Liver (tissue), 8 donors: ENCODE measurements at regions not wholly inside any gene's neighbourhood (a gene's known extent, or its start where the extent isn't known, plus 50 kb on each side); places are given as distances from the start of the nearest gene placed in this dataset.

Experiments
- DNase-seq: peaks from one replicate; pipeline ENCODE4 v3.0.0-alpha.2; 2017; ENCODE audit warnings: low spot score
- H3K27ac ChIP-seq, 2 donors: one replicate each; pipeline ENCODE4 v1.7.0; 2013; ENCODE audit warnings: inconsistent platforms in 2 of 2, low read length in 2 of 2, control low read depth in 1 of 2, low read depth in 1 of 2, mild to moderate bottlenecking in 1 of 2
- H3K27me3 ChIP-seq, 4 donors: one replicate each; pipeline versions ENCODE4 v1.6.1 to v1.7.0; 2013; ENCODE audit warnings: low read length in 3 of 4, inconsistent platforms in 1 of 4, mild to moderate bottlenecking in 1 of 4, moderate library complexity in 1 of 4; ENCODE audit not compliant: control insufficient read depth in 4 of 4, insufficient read depth in 4 of 4
- H3K36me3 ChIP-seq, 4 donors: one replicate each; pipeline versions ENCODE4 v1.6.1 to v1.7.0; 2013; ENCODE audit warnings: low read length in 3 of 4, mild to moderate bottlenecking in 3 of 4, low read depth in 1 of 4, moderate library complexity in 1 of 4; ENCODE audit not compliant: control insufficient read depth in 4 of 4, insufficient read depth in 3 of 4
- H3K4me1 ChIP-seq, 4 donors: one replicate each; pipeline versions ENCODE4 v1.6.1 to v1.7.0; 2013; ENCODE audit warnings: low read length in 3 of 4, mild to moderate bottlenecking in 3 of 4, moderate library complexity in 1 of 4; ENCODE audit not compliant: control insufficient read depth in 4 of 4, insufficient read depth in 4 of 4
- H3K4me3 ChIP-seq, 3 donors: one replicate each; pipeline versions ENCODE4 v1.6.1 to v1.7.0; 2013; ENCODE audit warnings: low read length in 3 of 3, control low read depth in 1 of 3, low read depth in 1 of 3, mild to moderate bottlenecking in 1 of 3
- H3K9ac ChIP-seq, 2 donors: one replicate each; pipeline ENCODE4 v1.7.0; 2013; ENCODE audit warnings: low read length in 2 of 2, mild to moderate bottlenecking in 2 of 2, moderate library complexity in 2 of 2, control low read depth in 1 of 2, low read depth in 1 of 2
- H3K9me3 ChIP-seq, 4 donors: one replicate each; pipeline versions ENCODE4 v1.6.1 to v1.7.0; 2013; ENCODE audit warnings: low read length in 3 of 4; ENCODE audit not compliant: control insufficient read depth in 4 of 4
- EGR1 ChIP-seq, 2 donors: IDR thresholded peaks; 2 replicates each; pipeline ENCODE4 v1.6.1; 2016 to 2018; ENCODE audit warnings: antibody characterized with exemption in 2 of 2, low read depth in 2 of 2
- FOXA1 ChIP-seq: IDR thresholded peaks from 2 replicates; pipeline ENCODE4 v1.6.1; 2016; ENCODE audit warnings: antibody characterized with exemption
- FOXA2 ChIP-seq: IDR thresholded peaks from 2 replicates; pipeline ENCODE4 v1.6.1; 2016; ENCODE audit warnings: antibody characterized with exemption
- GABPA ChIP-seq, 2 donors: IDR thresholded peaks in 1 of 2; conservative IDR thresholded peaks in 1 of 2; 2 replicates each; pipeline ENCODE4 v1.6.1; 2016; ENCODE audit warnings: antibody characterized with exemption in 2 of 2, mild to moderate bottlenecking in 1 of 2, moderate library complexity in 1 of 2
- HNF4G ChIP-seq: IDR thresholded peaks from 2 replicates; pipeline ENCODE4 v1.6.1; 2016; ENCODE audit warnings: antibody characterized with exemption
- JUND ChIP-seq, 2 donors: IDR thresholded peaks; 2 replicates each; pipeline ENCODE4 v1.6.1; 2016; ENCODE audit warnings: antibody characterized with exemption in 2 of 2
- NR2F2 ChIP-seq: IDR thresholded peaks from 2 replicates; pipeline ENCODE4 v1.6.1; 2016; ENCODE audit warnings: antibody characterized with exemption
- RAD21 ChIP-seq, 2 donors: IDR thresholded peaks; 2 replicates each; pipeline ENCODE4 v1.6.1; 2016; ENCODE audit warnings: antibody characterized with exemption in 2 of 2, mild to moderate bottlenecking in 2 of 2
- RXRA ChIP-seq, 2 donors: IDR thresholded peaks; 2 replicates each; pipeline ENCODE4 v1.6.1; 2017 to 2018; ENCODE audit warnings: antibody characterized with exemption in 2 of 2, mild to moderate bottlenecking in 1 of 2
- SP1 ChIP-seq: IDR thresholded peaks from 2 replicates; pipeline ENCODE4 v1.6.1; 2018; ENCODE audit warnings: antibody characterized with exemption, mild to moderate bottlenecking
- TAF1 ChIP-seq: conservative IDR thresholded peaks from 2 replicates; pipeline ENCODE4 v1.6.1; 2016; ENCODE audit warnings: antibody characterized with exemption, mild to moderate bottlenecking
- WGBS: extraction: QIAGEN DNeasy Blood & Tissue Kit; methylation state at CpG from one replicate; pipeline ENCODE4 v1.1.7; 2013; 5-methylcytosine and 5-hydroxymethylcytosine counted together
- TF ChIP-seq, protein P1 (sequence below): fragments of 150-350 bp; IDR thresholded peaks from 2 replicates; pipeline ENCODE4 v1.5.1; 2017; ENCODE audit warnings: improper control_type of control experiment, low read depth, low read length; ENCODE audit not compliant: missing input control
- TF ChIP-seq, protein P2 (sequence below): IDR thresholded peaks from 2 replicates; pipeline ENCODE4 v1.6.1; 2016; ENCODE audit warnings: antibody characterized with exemption
- TF ChIP-seq, protein P3 (sequence below): IDR thresholded peaks from 2 replicates; pipeline ENCODE4 v1.6.1; 2016; ENCODE audit warnings: antibody characterized with exemption, mild to moderate bottlenecking
- TF ChIP-seq, protein P4 (sequence below): IDR thresholded peaks from 2 replicates; pipeline ENCODE4 v1.6.1; 2016; ENCODE audit warnings: antibody characterized with exemption
- TF ChIP-seq, protein P5 (sequence below): IDR thresholded peaks from 2 replicates; pipeline ENCODE4 v1.6.1; 2016; ENCODE audit warnings: antibody characterized with exemption
- donor health status: healthy.
- donor health status: healthy.
- donor health status: healthy.
- donor health status: healthy.
- donor health status: healthy.

DNA sequence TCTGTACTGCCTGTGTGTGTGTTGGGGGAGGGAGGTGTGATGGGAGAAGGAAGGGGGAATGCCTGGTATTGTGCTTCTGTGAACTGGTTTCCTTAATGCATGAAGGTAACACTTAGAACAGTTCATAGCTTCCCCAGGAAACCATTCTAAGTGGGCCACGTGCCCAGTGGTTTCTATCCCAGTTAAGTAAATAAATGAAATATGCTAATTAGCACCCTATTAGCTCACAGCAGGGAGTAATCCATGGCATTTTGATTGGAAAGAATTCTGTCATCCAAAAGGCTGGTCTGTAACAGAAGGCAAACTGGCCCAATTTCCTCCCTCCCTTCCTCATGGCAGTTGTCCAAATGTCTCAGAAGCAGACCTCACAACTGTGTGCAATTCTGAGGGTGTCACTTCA lies 199.3 kb downstream of the TTLL7 start:
- peaks cover 0 to 31% (median 7%) of the 10 kb centered on the region in 4 donors for H3K4me1 ChIP-seq
- TF ChIP-seq RXRA (IDR thresholded peaks at IDR 0.05) = no peak
- TF ChIP-seq, protein P1, sequence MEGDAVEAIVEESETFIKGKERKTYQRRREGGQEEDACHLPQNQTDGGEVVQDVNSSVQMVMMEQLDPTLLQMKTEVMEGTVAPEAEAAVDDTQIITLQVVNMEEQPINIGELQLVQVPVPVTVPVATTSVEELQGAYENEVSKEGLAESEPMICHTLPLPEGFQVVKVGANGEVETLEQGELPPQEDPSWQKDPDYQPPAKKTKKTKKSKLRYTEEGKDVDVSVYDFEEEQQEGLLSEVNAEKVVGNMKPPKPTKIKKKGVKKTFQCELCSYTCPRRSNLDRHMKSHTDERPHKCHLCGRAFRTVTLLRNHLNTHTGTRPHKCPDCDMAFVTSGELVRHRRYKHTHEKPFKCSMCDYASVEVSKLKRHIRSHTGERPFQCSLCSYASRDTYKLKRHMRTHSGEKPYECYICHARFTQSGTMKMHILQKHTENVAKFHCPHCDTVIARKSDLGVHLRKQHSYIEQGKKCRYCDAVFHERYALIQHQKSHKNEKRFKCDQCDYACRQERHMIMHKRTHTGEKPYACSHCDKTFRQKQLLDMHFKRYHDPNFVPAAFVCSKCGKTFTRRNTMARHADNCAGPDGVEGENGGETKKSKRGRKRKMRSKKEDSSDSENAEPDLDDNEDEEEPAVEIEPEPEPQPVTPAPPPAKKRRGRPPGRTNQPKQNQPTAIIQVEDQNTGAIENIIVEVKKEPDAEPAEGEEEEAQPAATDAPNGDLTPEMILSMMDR = no peak
- no peak for TF ChIP-seq JUND (IDR thresholded peaks at IDR 0.05)
- TF ChIP-seq GABPA (IDR thresholded peaks at IDR 0.05 in 1 of 2, conservative IDR thresholded peaks at IDR 0.05 in 1 of 2) = no peak
- TF ChIP-seq FOXA2 = no peak
- TF ChIP-seq, protein P2, sequence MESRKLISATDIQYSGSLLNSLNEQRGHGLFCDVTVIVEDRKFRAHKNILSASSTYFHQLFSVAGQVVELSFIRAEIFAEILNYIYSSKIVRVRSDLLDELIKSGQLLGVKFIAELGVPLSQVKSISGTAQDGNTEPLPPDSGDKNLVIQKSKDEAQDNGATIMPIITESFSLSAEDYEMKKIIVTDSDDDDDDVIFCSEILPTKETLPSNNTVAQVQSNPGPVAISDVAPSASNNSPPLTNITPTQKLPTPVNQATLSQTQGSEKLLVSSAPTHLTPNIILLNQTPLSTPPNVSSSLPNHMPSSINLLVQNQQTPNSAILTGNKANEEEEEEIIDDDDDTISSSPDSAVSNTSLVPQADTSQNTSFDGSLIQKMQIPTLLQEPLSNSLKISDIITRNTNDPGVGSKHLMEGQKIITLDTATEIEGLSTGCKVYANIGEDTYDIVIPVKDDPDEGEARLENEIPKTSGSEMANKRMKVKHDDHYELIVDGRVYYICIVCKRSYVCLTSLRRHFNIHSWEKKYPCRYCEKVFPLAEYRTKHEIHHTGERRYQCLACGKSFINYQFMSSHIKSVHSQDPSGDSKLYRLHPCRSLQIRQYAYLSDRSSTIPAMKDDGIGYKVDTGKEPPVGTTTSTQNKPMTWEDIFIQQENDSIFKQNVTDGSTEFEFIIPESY = no peak
- no peak for TF ChIP-seq HNF4G
- no peak for TF ChIP-seq FOXA1
- TF ChIP-seq SP1 = no peak
- TF ChIP-seq, protein P3, sequence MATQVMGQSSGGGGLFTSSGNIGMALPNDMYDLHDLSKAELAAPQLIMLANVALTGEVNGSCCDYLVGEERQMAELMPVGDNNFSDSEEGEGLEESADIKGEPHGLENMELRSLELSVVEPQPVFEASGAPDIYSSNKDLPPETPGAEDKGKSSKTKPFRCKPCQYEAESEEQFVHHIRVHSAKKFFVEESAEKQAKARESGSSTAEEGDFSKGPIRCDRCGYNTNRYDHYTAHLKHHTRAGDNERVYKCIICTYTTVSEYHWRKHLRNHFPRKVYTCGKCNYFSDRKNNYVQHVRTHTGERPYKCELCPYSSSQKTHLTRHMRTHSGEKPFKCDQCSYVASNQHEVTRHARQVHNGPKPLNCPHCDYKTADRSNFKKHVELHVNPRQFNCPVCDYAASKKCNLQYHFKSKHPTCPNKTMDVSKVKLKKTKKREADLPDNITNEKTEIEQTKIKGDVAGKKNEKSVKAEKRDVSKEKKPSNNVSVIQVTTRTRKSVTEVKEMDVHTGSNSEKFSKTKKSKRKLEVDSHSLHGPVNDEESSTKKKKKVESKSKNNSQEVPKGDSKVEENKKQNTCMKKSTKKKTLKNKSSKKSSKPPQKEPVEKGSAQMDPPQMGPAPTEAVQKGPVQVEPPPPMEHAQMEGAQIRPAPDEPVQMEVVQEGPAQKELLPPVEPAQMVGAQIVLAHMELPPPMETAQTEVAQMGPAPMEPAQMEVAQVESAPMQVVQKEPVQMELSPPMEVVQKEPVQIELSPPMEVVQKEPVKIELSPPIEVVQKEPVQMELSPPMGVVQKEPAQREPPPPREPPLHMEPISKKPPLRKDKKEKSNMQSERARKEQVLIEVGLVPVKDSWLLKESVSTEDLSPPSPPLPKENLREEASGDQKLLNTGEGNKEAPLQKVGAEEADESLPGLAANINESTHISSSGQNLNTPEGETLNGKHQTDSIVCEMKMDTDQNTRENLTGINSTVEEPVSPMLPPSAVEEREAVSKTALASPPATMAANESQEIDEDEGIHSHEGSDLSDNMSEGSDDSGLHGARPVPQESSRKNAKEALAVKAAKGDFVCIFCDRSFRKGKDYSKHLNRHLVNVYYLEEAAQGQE = no peak
- TF ChIP-seq EGR1 (IDR thresholded peaks at IDR 0.05; ENCODE audit: low read depth in 2 of 2) = no peak
- 41% methylated on average over 1 of the region's 1 CpG for WGBS
- no peaks in the 10 kb centered on the region for H3K9me3 ChIP-seq
- no peak for DNase-seq
- H3K36me3 ChIP-seq = no peaks in the 10 kb centered on the region
- H3K27me3 ChIP-seq = no peaks in the 10 kb centered on the region
- H3K9ac ChIP-seq = no peak overlapping the region
- no peak overlapping the region for H3K4me3 ChIP-seq
- H3K27ac ChIP-seq = no peak overlapping the region

DNA sequence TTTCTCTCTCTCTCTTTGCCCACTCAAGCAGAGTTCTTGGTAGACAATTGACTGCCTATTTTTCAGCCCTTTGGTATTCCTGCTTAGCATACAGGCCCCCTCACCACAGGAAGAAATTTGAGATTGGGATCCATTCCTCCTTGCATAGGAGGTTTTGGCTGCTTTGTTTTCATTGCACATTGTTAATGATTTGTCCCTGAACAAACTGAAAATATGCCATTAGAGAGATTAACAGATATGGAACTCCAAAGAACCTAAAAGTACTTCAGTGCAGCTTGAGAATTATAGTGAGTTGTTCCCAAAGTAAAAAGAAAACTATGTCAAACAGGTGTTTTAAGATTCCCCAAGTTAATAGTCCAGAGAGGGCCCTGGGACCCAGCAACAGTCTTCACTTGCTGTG lies 200.0 kb downstream of the TTLL7 start:
- Histone ChIP-seq H3K27ac (no peak overlapping the region), H3K4me3 (no peak overlapping the region), H3K36me3 (no peaks in the 10 kb centered on the region), H3K9me3 (no peaks in the 10 kb centered on the region), H3K27me3 (no peaks in the 10 kb centered on the region), H3K4me1 (peaks cover 0 to 31% (median 7%) of the 10 kb centered on the region in 4 donors), H3K9ac (no peak overlapping the region)
- no peak for DNase-seq
- TF ChIP-seq NR2F2 (no peak), HNF4G (no peak), RAD21 (IDR thresholded peaks at IDR 0.05) (no peak), EGR1 (IDR thresholded peaks at IDR 0.05; ENCODE audit: low read depth in 2 of 2) (no peak), TAF1 (no peak), JUND (IDR thresholded peaks at IDR 0.05) (no peak), SP1 (no peak), FOXA1 (no peak)
- TF ChIP-seq, protein P4, sequence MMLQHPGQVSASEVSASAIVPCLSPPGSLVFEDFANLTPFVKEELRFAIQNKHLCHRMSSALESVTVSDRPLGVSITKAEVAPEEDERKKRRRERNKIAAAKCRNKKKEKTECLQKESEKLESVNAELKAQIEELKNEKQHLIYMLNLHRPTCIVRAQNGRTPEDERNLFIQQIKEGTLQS = no peak
- TF ChIP-seq, protein P2 = no peak
- TF ChIP-seq, protein P5, sequence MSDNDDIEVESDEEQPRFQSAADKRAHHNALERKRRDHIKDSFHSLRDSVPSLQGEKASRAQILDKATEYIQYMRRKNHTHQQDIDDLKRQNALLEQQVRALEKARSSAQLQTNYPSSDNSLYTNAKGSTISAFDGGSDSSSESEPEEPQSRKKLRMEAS = no peak
- TF ChIP-seq, protein P1 = no peak
